Smooth muscle cell (in vitro differentiated cells): ENCODE measurements at regions not wholly inside any gene's neighbourhood (a gene's known extent, or its start where the extent isn't known, plus 50 kb on each side); places are given as distances from the start of the nearest gene placed in this dataset.

ENCODE experiments used
- DNase-seq: peaks from one replicate; lab custom pipeline; 2025; ENCODE audit not compliant: unreplicated experiment; lab: John Stamatoyannopoulos, UW
- H2AFZ ChIP-seq: fragments of 200-600 bp; sonication (generic); 2 replicates; pipeline ENCODE4 v1.6.0; 2016; ENCODE audit warnings: antibody characterized with exemption, low read depth, mild to moderate bottlenecking
- H3F3A ChIP-seq: fragments of 200-600 bp; sonication (generic); 2 replicates; pipeline ENCODE4 v1.6.0; 2017; ENCODE audit warnings: antibody characterized with exemption, low read depth
- H3K27ac ChIP-seq: fragments of 200-600 bp; sonication (generic); 2 replicates; pipeline ENCODE4 v1.5.1; 2016; ENCODE audit warnings: low read depth, mild to moderate bottlenecking
- H3K27me3 ChIP-seq: fragments of 200-600 bp; sonication (generic); 2 replicates; pipeline ENCODE4 v1.6.1; 2016; ENCODE audit warnings: low read depth, mild to moderate bottlenecking
- H3K36me3 ChIP-seq: fragments of 200-600 bp; sonication (generic); 2 replicates; pipeline ENCODE4 v1.5.1; 2016; ENCODE audit warnings: low read depth
- H3K4me1 ChIP-seq: fragments of 200-600 bp; sonication (generic); 2 replicates; pipeline ENCODE4 v1.5.1; 2016; ENCODE audit warnings: low read depth
- H3K4me2 ChIP-seq: fragments of 200-600 bp; sonication (generic); 2 replicates; pipeline ENCODE4 v1.6.0; 2016; ENCODE audit warnings: mild to moderate bottlenecking
- H3K4me3 ChIP-seq: fragments of 200-600 bp; sonication (generic); 2 replicates; pipeline ENCODE4 v1.5.1; 2016; ENCODE audit warnings: mild to moderate bottlenecking
- H3K79me2 ChIP-seq: fragments of 200-600 bp; sonication (generic); 2 replicates; pipeline ENCODE4 v1.6.0; 2016; ENCODE audit warnings: low read depth, mild to moderate bottlenecking
- H3K9ac ChIP-seq: fragments of 200-600 bp; sonication (generic); 2 replicates; pipeline ENCODE4 v1.6.0; 2016; ENCODE audit warnings: low read depth
- H3K9me3 ChIP-seq: fragments of 200-600 bp; sonication (generic); replicated peaks from 2 replicates; pipeline ENCODE4 v1.5.1; 2016; ENCODE audit warnings: low read depth
- H4K20me1 ChIP-seq: fragments of 200-600 bp; sonication (generic); 2 replicates; pipeline ENCODE4 v1.6.0; 2016; ENCODE audit warnings: low read depth
- WGBS: methylation state at CpG from one replicate; pipeline ENCODE4 v1.1.7; 2016; ENCODE audit warnings: low lambda C conversion rate; 5-methylcytosine and 5-hydroxymethylcytosine counted together
- TF ChIP-seq, protein P1 (sequence below): fragments of 200-600 bp; sonication (generic); IDR thresholded peaks from 2 replicates; pipeline ENCODE4 v1.5.1; 2017; ENCODE audit warnings: borderline replicate concordance, mild to moderate bottlenecking, antibody characterized with exemption; ENCODE audit not compliant: insufficient read depth, poor library complexity, severe bottlenecking

DNA sequence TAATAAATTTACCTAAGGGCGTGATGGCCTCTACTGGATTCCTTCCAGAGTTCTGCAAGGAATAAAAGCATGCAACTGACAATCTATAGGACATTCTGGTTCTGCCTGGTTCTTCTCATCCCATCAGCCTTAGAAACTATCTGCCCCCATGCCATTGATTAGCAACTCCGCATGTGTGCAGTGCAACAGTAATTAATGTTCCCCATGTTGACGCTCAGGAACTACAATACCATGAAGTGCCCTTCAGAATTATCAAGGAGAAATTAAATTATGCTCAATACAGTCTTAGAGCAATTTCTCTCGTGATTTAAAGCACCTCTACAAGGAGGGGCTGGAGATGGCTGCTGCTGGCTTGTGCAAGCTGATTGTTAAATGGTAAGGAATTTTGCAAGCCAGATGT lies 61.7 kb upstream of the MAP4K3 start:
- Histone ChIP-seq H3K27ac (no peak overlapping the region), H2AFZ (no peak overlapping the region), H3K4me2 (no peak overlapping the region), H3K27me3 (no peaks in the 10 kb centered on the region), H4K20me1 (no peaks in the 10 kb centered on the region), H3K4me1 (peaks cover 10% of the 10 kb centered on the region), H3K9ac (no peak overlapping the region), H3K79me2 (no peaks in the 10 kb centered on the region), H3K4me3 (no peak overlapping the region), H3K9me3 (no peaks in the 10 kb centered on the region), H3K36me3 (no peaks in the 10 kb centered on the region), H3F3A (peaks cover 6% of the 10 kb centered on the region)
- TF ChIP-seq, protein P1, sequence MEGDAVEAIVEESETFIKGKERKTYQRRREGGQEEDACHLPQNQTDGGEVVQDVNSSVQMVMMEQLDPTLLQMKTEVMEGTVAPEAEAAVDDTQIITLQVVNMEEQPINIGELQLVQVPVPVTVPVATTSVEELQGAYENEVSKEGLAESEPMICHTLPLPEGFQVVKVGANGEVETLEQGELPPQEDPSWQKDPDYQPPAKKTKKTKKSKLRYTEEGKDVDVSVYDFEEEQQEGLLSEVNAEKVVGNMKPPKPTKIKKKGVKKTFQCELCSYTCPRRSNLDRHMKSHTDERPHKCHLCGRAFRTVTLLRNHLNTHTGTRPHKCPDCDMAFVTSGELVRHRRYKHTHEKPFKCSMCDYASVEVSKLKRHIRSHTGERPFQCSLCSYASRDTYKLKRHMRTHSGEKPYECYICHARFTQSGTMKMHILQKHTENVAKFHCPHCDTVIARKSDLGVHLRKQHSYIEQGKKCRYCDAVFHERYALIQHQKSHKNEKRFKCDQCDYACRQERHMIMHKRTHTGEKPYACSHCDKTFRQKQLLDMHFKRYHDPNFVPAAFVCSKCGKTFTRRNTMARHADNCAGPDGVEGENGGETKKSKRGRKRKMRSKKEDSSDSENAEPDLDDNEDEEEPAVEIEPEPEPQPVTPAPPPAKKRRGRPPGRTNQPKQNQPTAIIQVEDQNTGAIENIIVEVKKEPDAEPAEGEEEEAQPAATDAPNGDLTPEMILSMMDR, result no peak
- no peak for DNase-seq
- 92% methylated on average over 4 of the region's 4 CpGs for WGBS

DNA sequence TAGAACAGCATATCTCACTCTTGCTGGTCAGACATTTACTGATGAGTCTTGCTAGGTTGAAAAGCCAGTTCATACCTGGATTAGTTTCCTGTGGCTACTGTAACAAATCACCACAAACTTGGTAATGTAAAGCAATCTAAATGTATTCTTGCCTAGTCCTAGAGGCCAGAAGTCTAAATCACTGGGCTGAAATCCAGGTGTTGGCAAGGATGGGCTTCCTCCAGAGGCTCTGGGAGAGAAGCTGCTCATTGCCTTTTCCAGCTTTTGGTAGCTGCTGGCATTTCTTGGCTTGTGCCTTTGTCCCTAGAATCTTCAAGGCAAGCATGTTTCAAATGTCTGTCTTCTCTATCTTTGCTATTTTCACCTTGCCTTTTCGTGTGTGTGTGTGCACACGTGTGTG lies 62.3 kb upstream of the MAP4K3 start:
- Histone ChIP-seq H3K4me1 (peaks cover 13% of the 10 kb centered on the region), H3K27ac (no peak overlapping the region), H3K9me3 (no peaks in the 10 kb centered on the region)

DNA sequence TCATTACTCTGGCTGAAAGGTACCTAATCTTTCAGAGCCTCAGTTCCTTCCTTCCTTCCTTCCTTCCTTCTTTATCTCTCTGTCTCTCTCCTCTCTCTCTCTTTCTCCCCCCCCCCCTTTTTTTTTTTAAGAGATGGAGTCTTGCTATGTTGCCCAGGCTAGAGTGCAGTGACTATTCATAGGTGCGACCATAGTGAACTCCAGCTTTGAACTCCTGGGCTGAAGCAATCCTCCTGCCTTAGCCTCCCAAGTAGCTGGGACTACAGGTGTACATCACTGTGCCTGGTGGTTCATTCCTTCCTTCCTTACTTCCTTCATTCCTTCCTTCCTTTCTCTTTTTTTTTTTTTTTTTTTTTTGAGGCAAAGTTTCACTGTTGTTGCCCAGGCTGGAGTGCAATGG lies 64.3 kb upstream of the MAP4K3 start:
- WGBS, result 90% methylated on average over 1 of the region's 1 CpG
- no peak for DNase-seq
- Histone ChIP-seq H3K4me2 (no peak overlapping the region), H3K9me3 (no peaks in the 10 kb centered on the region), H2AFZ (no peak overlapping the region), H3K27ac (no peak overlapping the region), H3K4me1 (peaks cover 7% of the 10 kb centered on the region), H3K79me2 (no peaks in the 10 kb centered on the region), H3K36me3 (no peaks in the 10 kb centered on the region), H3K9ac (no peak overlapping the region), H4K20me1 (no peaks in the 10 kb centered on the region), H3K27me3 (no peaks in the 10 kb centered on the region), H3K4me3 (no peak overlapping the region), H3F3A (peaks cover 6% of the 10 kb centered on the region)
- TF ChIP-seq, protein P1, result no peak

More for the DNA sequence above, 62.3 kb upstream of the MAP4K3 start:
- TF ChIP-seq, protein P1, result no peak
- Histone ChIP-seq H2AFZ (no peak overlapping the region), H3K9ac (no peak overlapping the region), H3K27me3 (no peaks in the 10 kb centered on the region), H3K79me2 (no peaks in the 10 kb centered on the region), H3K4me3 (no peak overlapping the region), H3K4me2 (no peak overlapping the region), H4K20me1 (no peaks in the 10 kb centered on the region), H3K36me3 (no peaks in the 10 kb centered on the region), H3F3A (peaks cover 6% of the 10 kb centered on the region)
- 95% methylated on average over 2 of the region's 2 CpGs for WGBS
- no peak for DNase-seq

DNA sequence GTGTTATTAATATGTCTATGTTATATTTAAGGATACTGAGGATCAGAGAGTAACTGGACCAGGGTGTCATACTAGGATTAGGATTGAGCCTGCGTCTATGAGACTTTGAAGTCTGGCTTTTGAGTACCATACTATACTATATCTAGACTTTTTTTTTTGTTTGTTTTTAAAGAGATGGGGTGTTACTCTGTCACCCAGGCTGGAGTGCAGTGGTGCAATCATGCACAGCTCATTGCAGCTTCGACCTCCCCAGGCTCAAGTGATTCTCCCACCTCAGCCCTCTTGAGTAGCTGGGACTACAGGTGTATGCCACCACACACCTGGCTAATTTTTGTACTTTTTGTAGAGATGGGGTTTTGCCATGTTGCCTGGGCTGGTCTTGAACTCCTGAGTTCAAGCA lies 66.2 kb upstream of the MAP4K3 start:
- H3K27ac ChIP-seq, result no peak overlapping the region
- DNase-seq, result no peak
- H3K9me3 ChIP-seq, result no peaks in the 10 kb centered on the region
- no peak overlapping the region for H3K4me2 ChIP-seq
- TF ChIP-seq, protein P1, result no peak
- no peaks in the 10 kb centered on the region for H3K79me2 ChIP-seq
- no peaks in the 10 kb centered on the region for H3K27me3 ChIP-seq
- no peak overlapping the region for H3K9ac ChIP-seq
- H3K4me3 ChIP-seq, result no peak overlapping the region
- peaks cover 7% of the 10 kb centered on the region for H3K4me1 ChIP-seq
- H3F3A ChIP-seq, result no peaks in the 10 kb centered on the region
- H2AFZ ChIP-seq, result no peak overlapping the region
- no peaks in the 10 kb centered on the region for H4K20me1 ChIP-seq
- 79% methylated on average over 2 of the region's 2 CpGs for WGBS
- H3K36me3 ChIP-seq, result no peaks in the 10 kb centered on the region
